GM23338 (cell line): ENCODE measurements at regions not wholly inside any gene's neighbourhood (a gene's known extent, or its start where the extent isn't known, plus 50 kb on each side); places are given as distances from the start of the nearest gene placed in this dataset.

Experiments
- ATAC-seq: fragments of 200-7000 bp; cut with Tn5 transposase; 3 replicates; pipeline ENCODE4 v1.9.1; 2020
- DNase-seq: peaks from one replicate; pipeline ENCODE4 v3.0.0-alpha.2; 2015; ENCODE audit warnings: low spot score
- H2AFZ ChIP-seq: fragments of 200-600 bp; sonication (generic); 2 replicates; pipeline ENCODE4 v1.8.0; 2016; ENCODE audit warnings: antibody characterized with exemption, mild to moderate bottlenecking, moderate library complexity
- H3F3A ChIP-seq: fragments of 200-600 bp; sonication (generic); replicated peaks from 2 replicates; pipeline ENCODE4 v1.8.0; 2017; ENCODE audit warnings: antibody characterized with exemption, mixed run types, low read depth
- H3K27ac ChIP-seq: fragments of 200-600 bp; sonication (generic); 2 replicates; pipeline ENCODE4 v1.6.1; 2016; ENCODE audit warnings: low read depth
- H3K27me3 ChIP-seq: fragments of 200-600 bp; sonication (generic); 2 replicates; pipeline ENCODE4 v1.8.0; 2016; ENCODE audit warnings: mild to moderate bottlenecking, mixed run types, moderate library complexity; ENCODE audit not compliant: insufficient read depth
- H3K36me3 ChIP-seq: fragments of 200-600 bp; sonication (generic); 2 replicates; pipeline ENCODE4 v1.8.0; 2016; ENCODE audit warnings: mild to moderate bottlenecking; ENCODE audit not compliant: insufficient read depth
- H3K4me1 ChIP-seq: fragments of 200-600 bp; sonication (generic); 2 replicates; pipeline ENCODE4 v1.8.0; 2016; ENCODE audit warnings: mild to moderate bottlenecking, moderate library complexity; ENCODE audit not compliant: insufficient read depth
- H3K4me2 ChIP-seq: fragments of 200-600 bp; sonication (generic); 2 replicates; pipeline ENCODE4 v1.7.1; 2017; ENCODE audit warnings: mixed run types
- H3K4me3 ChIP-seq: fragments of 200-600 bp; sonication (generic); 2 replicates; pipeline ENCODE4 v1.6.1; 2016; ENCODE audit warnings: mixed run types
- H3K79me2 ChIP-seq: fragments of 200-600 bp; sonication (generic); replicated peaks from 2 replicates; pipeline ENCODE4 v1.8.0; 2017; ENCODE audit warnings: mild to moderate bottlenecking; ENCODE audit not compliant: insufficient read depth
- H3K9me2 ChIP-seq: fragments of 200-600 bp; sonication (generic); 2 replicates; pipeline ENCODE4 v1.8.0; 2017; ENCODE audit not compliant: insufficient read depth
- H4K20me1 ChIP-seq: fragments of 200-600 bp; sonication (generic); replicated peaks from 2 replicates; pipeline ENCODE4 v1.8.0; 2017; ENCODE audit warnings: mild to moderate bottlenecking; ENCODE audit not compliant: insufficient read depth
- H3K27ac Mint-ChIP-seq: 2 replicates; pipeline ENCODE4 v1.8.0; 2020; ENCODE audit warnings: inconsistent platforms, mild to moderate bottlenecking, moderate library complexity, mixed read lengths
- H3K27me3 Mint-ChIP-seq: 3 replicates; pipeline ENCODE4 v1.8.0; 2022; ENCODE audit warnings: low read depth, mild to moderate bottlenecking, moderate library complexity, mixed read lengths, inconsistent platforms; ENCODE audit not compliant: insufficient read depth, poor library complexity
- H3K36me3 Mint-ChIP-seq: 3 replicates; pipeline ENCODE4 v1.8.0; 2021; ENCODE audit warnings: low read depth, mild to moderate bottlenecking, inconsistent platforms, moderate library complexity, mixed read lengths
- H3K4me1 Mint-ChIP-seq: 3 replicates; pipeline ENCODE4 v1.8.0; 2020; ENCODE audit warnings: mild to moderate bottlenecking, inconsistent platforms, mixed read lengths
- H3K4me3 Mint-ChIP-seq: 3 replicates; pipeline ENCODE4 v1.8.0; 2021; ENCODE audit warnings: moderate library complexity, mild to moderate bottlenecking, inconsistent platforms, mixed read lengths
- H3K9me3 Mint-ChIP-seq: 3 replicates; pipeline ENCODE4 v1.8.0; 2020; ENCODE audit warnings: moderate library complexity, mild to moderate bottlenecking, inconsistent platforms, mixed read lengths
- CREB1 ChIP-seq: fragments of 250-450 bp; sonication (Bioruptor Pico); IDR thresholded peaks from 2 replicates; pipeline ENCODE4 v1.5.0; 2020; ENCODE audit warnings: low read depth, mild to moderate bottlenecking, moderate library complexity
- CTCF ChIP-seq, 2 experiments: fragments of 200-600 bp in 1 of 2; sonication (generic) in 1 of 2; conservative IDR thresholded peaks; 2 replicates each; pipeline versions ENCODE4 v1.5.1 to v1.6.1; 2016 to 2017; ENCODE audit warnings: antibody characterized with exemption in 2 of 2, low read depth in 2 of 2, mild to moderate bottlenecking in 2 of 2, moderate library complexity in 1 of 2
- ETS1 ChIP-seq: IDR thresholded peaks from 2 replicates; pipeline ENCODE4 v1.6.1; 2016; ENCODE audit warnings: antibody characterized with exemption
- EZH2 ChIP-seq: fragments of 200-600 bp; sonication (generic); IDR thresholded peaks from one replicate; pipeline ENCODE4 v1.8.0; 2017; ENCODE audit warnings: antibody characterized with exemption, mild to moderate bottlenecking, low read depth; ENCODE audit not compliant: unreplicated experiment
- EZH2phosphoT487 ChIP-seq: fragments of 200-600 bp; sonication (generic); IDR thresholded peaks from one replicate; pipeline ENCODE4 v1.8.1; 2018; ENCODE audit warnings: antibody characterized with exemption; ENCODE audit not compliant: unreplicated experiment
- NANOG ChIP-seq: IDR thresholded peaks from 2 replicates; pipeline ENCODE4 v1.6.1; 2016; ENCODE audit warnings: antibody characterized with exemption, borderline replicate concordance
- POLR2AphosphoS5 ChIP-seq: IDR thresholded peaks from 2 replicates; pipeline ENCODE4 v1.6.1; 2016; ENCODE audit warnings: antibody characterized with exemption, low read depth
- REST ChIP-seq: IDR thresholded peaks from one replicate; pipeline ENCODE4 v1.6.1; 2018; ENCODE audit warnings: antibody characterized with exemption; ENCODE audit not compliant: unreplicated experiment
- STAT1 ChIP-seq: IDR thresholded peaks from one replicate; pipeline ENCODE4 v1.6.1; 2016; ENCODE audit warnings: antibody characterized with exemption; ENCODE audit not compliant: unreplicated experiment
- ZNF114 ChIP-seq: fragments of 250-450 bp; sonication (Bioruptor Pico); IDR thresholded peaks from 2 replicates; pipeline ENCODE4 v1.5.0; 2020; ENCODE audit warnings: mild to moderate bottlenecking, moderate library complexity
- ZNF331 ChIP-seq: fragments of 250-450 bp; sonication (Bioruptor Pico); IDR thresholded peaks from 2 replicates; pipeline ENCODE4 v1.5.0; 2020; ENCODE audit warnings: low read depth, mild to moderate bottlenecking, moderate library complexity

- Mint-ChIP-seq H3K9me3 (no peaks in the 10 kb centered on the region; the same call in 1 of the 3 replicates), H3K4me1 (peaks cover 27% of the 10 kb centered on the region), H3K27me3 (peaks cover 31% of the 10 kb centered on the region), H3K27ac (no peak overlapping the region), H3K36me3 (peaks cover under 1% of the 10 kb centered on the region; the same call in 2 of the 3 replicates), H3K4me3 (no peak overlapping the region)
- Histone ChIP-seq H3K27me3 (no peaks in the 10 kb centered on the region), H3K4me1 (peaks cover 29% of the 10 kb centered on the region), H3K9me2 (peaks cover 8% of the 10 kb centered on the region; the same call in 1 of the 2 replicates), H3F3A (0 out of 2 replicates have a peak, but pooled peaks cover 7% of the 10 kb centered on the region), H3K36me3 (no peaks in the 10 kb centered on the region), H2AFZ (no peak overlapping the region), H3K4me2 (no peak overlapping the region), H3K4me3 (no peak overlapping the region), H3K79me2 (no peaks in the 10 kb centered on the region), H3K27ac (no peak overlapping the region), H4K20me1 (no peaks in the 10 kb centered on the region)
- DNase-seq (no peak), ATAC-seq (no peak)
- TF ChIP-seq NANOG (no peak), CREB1 (CRISPR knock-in tag) (no peak), POLR2AphosphoS5 (no peak), STAT1 (no peak), EZH2 (no peak), ZNF114 (no peak), REST (no peak), ZNF331 (no peak), EZH2phosphoT487 (no peak), ETS1 (no peak)
Measured at GRCh38 chr10:131678613-131679012, 222.2 kb upstream of the PPP2R2D start.

- H3K27ac Mint-ChIP-seq = no peak overlapping the region
- H3F3A ChIP-seq = 0 out of 2 replicates have a peak, but pooled peaks cover 7% of the 10 kb centered on the region
- ATAC-seq (no peak), DNase-seq (no peak)
- H3K27me3 ChIP-seq = no peaks in the 10 kb centered on the region
- no peaks in the 10 kb centered on the region for H3K79me2 ChIP-seq
- H3K4me1 Mint-ChIP-seq = peaks cover 26% of the 10 kb centered on the region
- H3K27me3 Mint-ChIP-seq = peaks cover 30% of the 10 kb centered on the region
- no peaks in the 10 kb centered on the region for H3K36me3 ChIP-seq
- H3K4me3 Mint-ChIP-seq = no peak overlapping the region
- H2AFZ ChIP-seq = no peak overlapping the region
- no peak overlapping the region for H3K4me3 ChIP-seq
- H3K4me2 ChIP-seq = no peak overlapping the region
- no peaks in the 10 kb centered on the region for H4K20me1 ChIP-seq
- peaks cover 4% of the 10 kb centered on the region; the same call in 1 of the 2 replicates for H3K9me2 ChIP-seq
- no peaks in the 10 kb centered on the region; the same call in 2 of the 3 replicates for H3K9me3 Mint-ChIP-seq
- H3K36me3 Mint-ChIP-seq = no peaks in the 10 kb centered on the region; the same call in 2 of the 3 replicates
- H3K4me1 ChIP-seq = peaks cover 26% of the 10 kb centered on the region
- H3K27ac ChIP-seq = no peak overlapping the region
- TF ChIP-seq CTCF (conservative IDR thresholded peaks at IDR 0.05; ENCODE audit: low read depth in 2 of 2) = no peak
- TF ChIP-seq POLR2AphosphoS5 = no peak
- TF ChIP-seq CREB1 (CRISPR knock-in tag) = no peak
- no peak for TF ChIP-seq REST
- no peak for TF ChIP-seq NANOG
- TF ChIP-seq ZNF114 = no peak
- no peak for TF ChIP-seq EZH2phosphoT487
- no peak for TF ChIP-seq ZNF331
- no peak for TF ChIP-seq STAT1
Measured at GRCh38 chr10:131679926-131680325, 220.9 kb upstream of the PPP2R2D start.
